HEK293 (cell line): ENCODE measurements at regions not wholly inside any gene's neighbourhood (a gene's known extent, or its start where the extent isn't known, plus 50 kb on each side); places are given as distances from the start of the nearest gene placed in this dataset.

Experiments
- CTCF ChIA-PET: fragments of 350-600 bp; formaldehyde crosslinking; extraction: SDS; loops from one replicate; lab custom pipeline; 2021; ENCODE audit warnings: antibody characterized with exemption; lab: Yijun Ruan, JAX
- POLR2A ChIA-PET: fragments of 300-600 bp; formaldehyde crosslinking; extraction: SDS; loops from one replicate; lab custom pipeline; 2020; ENCODE audit warnings: antibody characterized with exemption, inconsistent platforms; lab: Yijun Ruan, JAX
- H3K27ac ChIP-seq: fragments of 200-500 bp; sonication (Bioruptor generic); 2 replicates; pipeline ENCODE4 v1.5.1; 2014; ENCODE audit warnings: low read depth, low read length, control low read depth, inconsistent platforms; ENCODE audit errors: extremely low read depth
- H3K36me3 ChIP-seq, 2 experiments: fragments of 200-500 bp in 1 of 2; sonication (Bioruptor generic) in 1 of 2; 1 replicate in 1 of 2; 2 replicates in 1 of 2; pipeline ENCODE4 v1.5.1; 2014 to 2017; ENCODE audit warnings: inconsistent platforms in 2 of 2, low read length in 2 of 2; ENCODE audit not compliant: control insufficient read depth in 2 of 2, insufficient read depth in 1 of 2
- H3K4me1 ChIP-seq: fragments of 200-500 bp; sonication (Bioruptor generic); 2 replicates; pipeline ENCODE4 v1.5.1; 2014; ENCODE audit warnings: mild to moderate bottlenecking, low read length, inconsistent platforms; ENCODE audit not compliant: control insufficient read depth, insufficient read depth
- H3K4me3 ChIP-seq: 2 replicates; pipeline ENCODE4 v1.5.1; 2011; ENCODE audit warnings: low read depth, mild to moderate bottlenecking, control low read depth, low read length, moderate library complexity
- H3K9me3 ChIP-seq: fragments of 200-500 bp; sonication (Bioruptor generic); 2 replicates; pipeline ENCODE4 v1.5.1; 2014; ENCODE audit warnings: low read depth, low read length, inconsistent platforms; ENCODE audit not compliant: control insufficient read depth, insufficient read depth
- BCL11B ChIP-seq: fragments of 450-650 bp; formaldehyde crosslinking; IDR thresholded peaks from 2 replicates; pipeline ENCODE4 v1.5.1; 2016; ENCODE audit warnings: low read depth, missing biosample characterization, missing genetic modification characterization
- KLF17 ChIP-seq: fragments of 450-650 bp; formaldehyde crosslinking; IDR thresholded peaks from 2 replicates; pipeline ENCODE4 v1.5.1; 2016; ENCODE audit warnings: missing biosample characterization, missing genetic modification characterization
- KLF9 ChIP-seq: fragments of 450-650 bp; formaldehyde crosslinking; IDR thresholded peaks from 2 replicates; pipeline ENCODE4 v1.5.1; 2016; ENCODE audit warnings: missing biosample characterization, missing genetic modification characterization, low read depth
- OVOL3 ChIP-seq: fragments of 450-650 bp; formaldehyde crosslinking; IDR thresholded peaks from 2 replicates; pipeline ENCODE4 v1.5.1; 2016; ENCODE audit warnings: missing biosample characterization, missing genetic modification characterization
- SCRT2 ChIP-seq: fragments of 450-650 bp; formaldehyde crosslinking; IDR thresholded peaks from 2 replicates; pipeline ENCODE4 v1.5.1; 2016; ENCODE audit warnings: missing biosample characterization, missing genetic modification characterization
- ZBTB6 ChIP-seq: fragments of 450-650 bp; formaldehyde crosslinking; IDR thresholded peaks from 2 replicates; pipeline ENCODE4 v1.5.1; 2017; ENCODE audit warnings: missing biosample characterization, missing genetic modification characterization
- ZBTB8A ChIP-seq: fragments of 450-650 bp; formaldehyde crosslinking; IDR thresholded peaks from 2 replicates; pipeline ENCODE4 v1.5.1; 2016; ENCODE audit warnings: missing biosample characterization, missing genetic modification characterization
- ZEB2 ChIP-seq: fragments of 450-650 bp; formaldehyde crosslinking; IDR thresholded peaks from 2 replicates; pipeline ENCODE4 v1.5.1; 2016; ENCODE audit warnings: missing biosample characterization, missing genetic modification characterization
- ZFHX2 ChIP-seq: fragments of 450-650 bp; formaldehyde crosslinking; conservative IDR thresholded peaks from 2 replicates; pipeline ENCODE4 v1.5.1; 2016; ENCODE audit warnings: missing biosample characterization, missing genetic modification characterization
- ZFP37 ChIP-seq: fragments of 450-650 bp; formaldehyde crosslinking; IDR thresholded peaks from 2 replicates; pipeline ENCODE4 v1.5.1; 2016; ENCODE audit warnings: missing biosample characterization, missing genetic modification characterization
- ZFP41 ChIP-seq: fragments of 450-650 bp; formaldehyde crosslinking; IDR thresholded peaks from 2 replicates; pipeline ENCODE4 v1.5.1; 2016; ENCODE audit warnings: missing biosample characterization, missing genetic modification characterization, borderline replicate concordance
- ZNF133 ChIP-seq: fragments of 450-650 bp; formaldehyde crosslinking; IDR thresholded peaks from 2 replicates; pipeline ENCODE4 v1.5.1; 2016; ENCODE audit warnings: missing biosample characterization, missing genetic modification characterization
- ZNF157 ChIP-seq: fragments of 450-650 bp; formaldehyde crosslinking; IDR thresholded peaks from 2 replicates; pipeline ENCODE4 v1.5.1; 2016; ENCODE audit warnings: missing biosample characterization, missing genetic modification characterization
- ZNF174 ChIP-seq: fragments of 450-650 bp; formaldehyde crosslinking; IDR thresholded peaks from 2 replicates; pipeline ENCODE4 v1.5.0; 2017; ENCODE audit warnings: missing biosample characterization, mild to moderate bottlenecking, missing genetic modification characterization
- ZNF23 ChIP-seq: fragments of 450-650 bp; formaldehyde crosslinking; IDR thresholded peaks from 2 replicates; pipeline ENCODE4 v1.5.1; 2016; ENCODE audit warnings: missing biosample characterization, missing genetic modification characterization, borderline replicate concordance
- ZNF239 ChIP-seq: fragments of 450-650 bp; formaldehyde crosslinking; IDR thresholded peaks from 2 replicates; pipeline ENCODE4 v1.5.1; 2016; ENCODE audit warnings: missing biosample characterization, missing genetic modification characterization
- ZNF280C ChIP-seq: fragments of 450-650 bp; formaldehyde crosslinking; IDR thresholded peaks from 2 replicates; pipeline ENCODE4 v1.5.1; 2016; ENCODE audit warnings: missing biosample characterization, missing genetic modification characterization
- ZNF302 ChIP-seq: fragments of 450-650 bp; formaldehyde crosslinking; IDR thresholded peaks from 2 replicates; pipeline ENCODE4 v1.5.1; 2016; ENCODE audit warnings: missing biosample characterization, missing genetic modification characterization, low read depth
- ZNF394 ChIP-seq: fragments of 450-650 bp; formaldehyde crosslinking; IDR thresholded peaks from 2 replicates; pipeline ENCODE4 v1.5.1; 2016; ENCODE audit warnings: missing biosample characterization, missing genetic modification characterization, mild to moderate bottlenecking, moderate library complexity, borderline replicate concordance
- ZNF423 ChIP-seq: fragments of 450-650 bp; formaldehyde crosslinking; IDR thresholded peaks from 2 replicates; pipeline ENCODE4 v1.5.1; 2016; ENCODE audit warnings: missing biosample characterization, missing genetic modification characterization
- ZNF48 ChIP-seq: fragments of 450-650 bp; formaldehyde crosslinking; IDR thresholded peaks from 2 replicates; pipeline ENCODE4 v1.5.1; 2016; ENCODE audit warnings: missing biosample characterization, missing genetic modification characterization
- ZNF488 ChIP-seq: fragments of 450-650 bp; formaldehyde crosslinking; IDR thresholded peaks from 2 replicates; pipeline ENCODE4 v1.5.1; 2016; ENCODE audit warnings: missing biosample characterization, missing genetic modification characterization
- ZNF514 ChIP-seq: fragments of 450-650 bp; formaldehyde crosslinking; IDR thresholded peaks from 2 replicates; pipeline ENCODE4 v1.5.1; 2016; ENCODE audit warnings: missing biosample characterization, missing genetic modification characterization
- ZNF639 ChIP-seq: fragments of 450-650 bp; formaldehyde crosslinking; IDR thresholded peaks from 2 replicates; pipeline ENCODE4 v1.5.1; 2016; ENCODE audit warnings: missing biosample characterization, missing genetic modification characterization
- ZNF785 ChIP-seq: fragments of 450-650 bp; formaldehyde crosslinking; IDR thresholded peaks from 2 replicates; pipeline ENCODE4 v1.5.1; 2016; ENCODE audit warnings: missing biosample characterization, missing genetic modification characterization
- ZSCAN4 ChIP-seq: fragments of 450-650 bp; formaldehyde crosslinking; IDR thresholded peaks from 2 replicates; pipeline ENCODE4 v1.5.1; 2017; ENCODE audit warnings: missing biosample characterization, missing genetic modification characterization
- TF ChIP-seq, protein P1 (sequence below): fragments of 450-650 bp; formaldehyde crosslinking; IDR thresholded peaks from 2 replicates; pipeline ENCODE4 v1.5.1; 2016; ENCODE audit warnings: missing biosample characterization, missing genetic modification characterization, low read depth
- TF ChIP-seq, protein P2 (sequence below): fragments of 450-650 bp; formaldehyde crosslinking; IDR thresholded peaks from 2 replicates; pipeline ENCODE4 v1.5.1; 2016; ENCODE audit warnings: missing biosample characterization, missing genetic modification characterization

GRCh38 chr22:22391543-22391942 lies 117.0 kb downstream of the ZNF280B start:
- POLR2A ChIA-PET: no interaction called here
- H3K4me1 ChIP-seq: no peaks in the 10 kb centered on the region
- CTCF ChIA-PET: interaction anchor here (0.5 to 1.1 kb wide), 3 partner anchors 12 to 85 kb away, joined by 3 to 4 read pairs (median 4); no protein-coding TSS in a partner anchor
- H3K36me3 ChIP-seq: no peaks in the 10 kb centered on the region
- H3K4me3 ChIP-seq: no peak overlapping the region
- H3K27ac ChIP-seq: no peak overlapping the region
- H3K9me3 ChIP-seq: no peaks in the 10 kb centered on the region
- TF ChIP-seq ZEB2 (no peak), ZNF48 (tag by site-specific recombination) (no peak), ZBTB8A (tag by site-specific recombination) (no peak), ZNF157 (tag by site-specific recombination) (no peak), ZNF133 (tag by site-specific recombination) (no peak), ZNF514 (tag by site-specific recombination) (no peak), BCL11B (no peak), ZFHX2 (tag by site-specific recombination) (no peak), KLF17 (no peak), SCRT2 (tag by site-specific recombination) (no peak), ZNF239 (tag by site-specific recombination) (no peak), ZBTB6 (tag by site-specific recombination) (no peak), ZNF23 (tag by site-specific recombination) (no peak), ZNF302 (tag by site-specific recombination) (no peak), ZNF785 (tag by site-specific recombination) (no peak)
- TF ChIP-seq, protein P1, sequence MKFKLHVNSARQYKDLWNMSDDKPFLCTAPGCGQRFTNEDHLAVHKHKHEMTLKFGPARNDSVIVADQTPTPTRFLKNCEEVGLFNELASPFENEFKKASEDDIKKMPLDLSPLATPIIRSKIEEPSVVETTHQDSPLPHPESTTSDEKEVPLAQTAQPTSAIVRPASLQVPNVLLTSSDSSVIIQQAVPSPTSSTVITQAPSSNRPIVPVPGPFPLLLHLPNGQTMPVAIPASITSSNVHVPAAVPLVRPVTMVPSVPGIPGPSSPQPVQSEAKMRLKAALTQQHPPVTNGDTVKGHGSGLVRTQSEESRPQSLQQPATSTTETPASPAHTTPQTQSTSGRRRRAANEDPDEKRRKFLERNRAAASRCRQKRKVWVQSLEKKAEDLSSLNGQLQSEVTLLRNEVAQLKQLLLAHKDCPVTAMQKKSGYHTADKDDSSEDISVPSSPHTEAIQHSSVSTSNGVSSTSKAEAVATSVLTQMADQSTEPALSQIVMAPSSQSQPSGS: no peak
- TF ChIP-seq, protein P2, sequence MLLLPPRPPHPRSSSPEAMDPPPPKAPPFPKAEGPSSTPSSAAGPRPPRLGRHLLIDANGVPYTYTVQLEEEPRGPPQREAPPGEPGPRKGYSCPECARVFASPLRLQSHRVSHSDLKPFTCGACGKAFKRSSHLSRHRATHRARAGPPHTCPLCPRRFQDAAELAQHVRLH (tag by site-specific recombination): no peak

DNA sequence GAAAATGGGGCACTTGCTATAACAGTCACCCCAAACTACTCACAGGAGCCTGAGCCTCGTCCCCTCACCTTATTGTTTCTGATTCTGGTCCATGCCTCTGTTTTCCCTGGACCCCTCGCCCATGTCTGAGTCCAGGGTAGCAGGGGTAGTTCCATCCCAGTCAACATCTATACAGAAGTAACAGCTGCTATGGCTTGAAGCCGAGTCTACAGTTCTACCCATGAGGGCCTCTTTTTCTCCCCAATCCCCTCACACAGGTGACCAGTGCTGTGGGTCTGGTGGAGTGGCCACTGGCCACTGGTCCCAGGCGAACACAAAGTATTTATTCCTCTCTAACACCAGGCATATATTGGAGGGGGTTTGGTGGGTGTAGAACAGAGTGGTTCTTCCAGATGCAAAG lies 116.4 kb downstream of the ZNF280B start:
- CTCF ChIA-PET: interaction anchor here (0.5 to 3.1 kb wide), 5 partner anchors 13 to 85 kb away, joined by 3 to 12 read pairs (median 4); no protein-coding TSS in a partner anchor
- no peaks in the 10 kb centered on the region for H3K4me1 ChIP-seq
- H3K9me3 ChIP-seq: no peaks in the 10 kb centered on the region
- no peak overlapping the region for H3K4me3 ChIP-seq
- no peak overlapping the region for H3K27ac ChIP-seq
- no peaks in the 10 kb centered on the region for H3K36me3 ChIP-seq
- POLR2A ChIA-PET: no interaction called here
- no peak for TF ChIP-seq OVOL3 (tag by site-specific recombination)
- TF ChIP-seq ZNF423 (tag by site-specific recombination): no peak
- no peak for TF ChIP-seq ZNF394 (tag by site-specific recombination)
- no peak for TF ChIP-seq KLF9
- no peak for TF ChIP-seq ZNF133 (tag by site-specific recombination)
- no peak for TF ChIP-seq ZNF174 (tag by site-specific recombination)
- no peak for TF ChIP-seq ZNF488 (tag by site-specific recombination)
- no peak for TF ChIP-seq ZNF639
- TF ChIP-seq ZFP37 (tag by site-specific recombination): no peak
- no peak for TF ChIP-seq ZSCAN4 (tag by site-specific recombination)
- no peak for TF ChIP-seq ZNF280C
- no peak for TF ChIP-seq ZFP41
